Muscle of leg (tissue), 3 donors: ENCODE measurements at regions not wholly inside any gene's neighbourhood (a gene's known extent, or its start where the extent isn't known, plus 50 kb on each side); places are given as distances from the start of the nearest gene placed in this dataset.

Source experiments
- DNase-seq: peaks from one replicate; pipeline ENCODE4 v3.0.0; 2013
- H3K27ac ChIP-seq: one replicate; pipeline ENCODE4 v1.5.1; 2013; ENCODE audit warnings: mild to moderate bottlenecking, low read length, control low read depth
- H3K27me3 ChIP-seq: one replicate; pipeline ENCODE4 v1.6.1; 2013; ENCODE audit warnings: low read length; ENCODE audit not compliant: control insufficient read depth, insufficient read depth
- H3K36me3 ChIP-seq: one replicate; pipeline ENCODE4 v1.6.1; 2013; ENCODE audit warnings: low read length; ENCODE audit not compliant: control insufficient read depth, insufficient read depth
- H3K4me1 ChIP-seq: one replicate; pipeline ENCODE4 v1.6.1; 2013; ENCODE audit warnings: low read length; ENCODE audit not compliant: control insufficient read depth, insufficient read depth
- H3K4me3 ChIP-seq: one replicate; pipeline ENCODE4 v1.5.1; 2013; ENCODE audit warnings: low read length, control low read depth
- H3K9me3 ChIP-seq: replicated peaks from 2 replicates; pipeline ENCODE4 v1.6.1; 2013; ENCODE audit warnings: low read depth, low read length; ENCODE audit not compliant: control insufficient read depth
- WGBS: methylation state at CpG from one replicate; pipeline ENCODE4 v1.1.5; 2013; ENCODE audit warnings: missing lambda C conversion rate; ENCODE audit not compliant: insufficient coverage; 5-methylcytosine and 5-hydroxymethylcytosine counted together

DNA sequence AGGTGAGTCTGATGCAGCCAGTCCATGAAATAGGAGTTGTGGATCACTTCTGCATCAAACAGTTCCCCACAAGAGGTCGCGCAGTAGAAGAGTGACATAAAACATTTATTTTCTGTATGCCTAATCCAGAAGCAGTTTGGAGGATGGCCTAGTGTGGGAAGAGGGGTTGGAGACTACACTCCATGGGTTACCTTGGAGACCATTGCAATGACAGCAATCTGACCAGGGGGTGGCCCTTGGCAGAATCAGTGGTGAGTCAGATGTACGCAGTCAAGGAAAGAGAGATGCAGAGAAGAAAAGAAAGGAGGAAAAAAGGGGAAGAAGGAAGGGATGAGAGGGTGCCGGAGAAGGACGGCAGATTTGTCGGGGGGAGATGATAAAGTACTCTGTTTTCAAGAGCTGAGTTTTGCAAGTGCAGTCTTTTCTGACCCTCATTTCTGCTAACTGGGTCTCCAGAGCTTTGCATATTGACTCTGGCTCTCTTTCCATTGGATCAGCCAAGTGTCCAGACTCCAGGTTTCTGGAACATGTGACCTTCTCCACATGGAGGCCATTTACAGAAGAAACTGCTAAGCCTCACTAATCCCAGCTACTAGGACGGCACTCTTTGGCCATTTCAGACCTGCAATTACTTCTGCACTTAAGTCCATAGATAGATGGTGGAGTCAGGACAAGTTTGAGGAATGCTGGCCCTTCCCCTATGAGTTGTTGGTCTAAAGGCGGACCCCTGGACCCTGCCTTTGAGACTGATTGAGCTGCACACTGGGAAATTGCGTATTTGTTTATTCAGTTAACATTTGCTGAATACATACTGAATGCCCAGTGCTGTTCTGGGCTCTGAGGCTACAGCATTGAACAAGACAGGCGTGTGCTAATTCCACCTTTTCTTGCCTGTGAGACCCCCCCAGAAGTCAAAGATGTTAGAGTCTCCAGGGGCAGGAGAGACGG is 424.2 kb downstream of the BCL11B start:
- no peak overlapping the region for H3K4me3 ChIP-seq
- H3K9me3 ChIP-seq = no peaks in the 10 kb centered on the region
- H3K36me3 ChIP-seq = no peaks in the 10 kb centered on the region
- WGBS = 87% methylated on average over 6 of the region's 11 CpGs
- DNase-seq = peak; percentile 30
- H3K4me1 ChIP-seq = no peaks in the 10 kb centered on the region
- H3K27me3 ChIP-seq = no peaks in the 10 kb centered on the region
- H3K27ac ChIP-seq = no peak overlapping the region

DNA sequence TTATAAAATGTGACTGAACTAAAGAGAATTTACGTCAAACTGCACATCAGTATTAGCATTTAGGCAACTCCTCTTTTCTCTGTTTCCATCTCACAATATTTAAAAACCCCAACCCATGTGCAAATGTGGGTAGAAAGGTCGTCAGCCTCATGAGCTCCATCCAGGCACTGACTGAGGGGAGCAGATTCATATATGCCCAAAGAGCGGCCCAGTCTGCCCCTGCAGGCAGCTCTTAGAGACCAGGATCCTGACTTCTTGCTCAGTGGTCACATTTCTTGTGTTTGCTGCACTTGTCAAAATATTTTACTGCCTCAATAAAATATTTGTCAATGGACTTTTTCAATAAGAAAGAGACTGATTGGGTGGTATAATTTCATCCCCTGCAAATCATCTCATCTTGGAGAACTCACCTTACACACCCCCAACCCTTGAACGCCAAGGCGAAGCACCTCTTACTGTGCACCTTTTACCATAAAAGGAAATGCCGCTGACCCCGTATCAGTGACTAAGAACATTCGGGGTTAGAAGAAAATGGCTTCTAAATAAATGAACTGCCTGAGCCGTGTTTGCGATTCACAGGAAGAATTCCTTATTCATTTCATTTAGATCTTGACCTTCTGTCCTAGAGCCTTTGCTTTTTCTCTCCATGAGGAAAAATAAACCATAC is 418.8 kb downstream of the BCL11B start:
- 69% methylated on average over 7 of the region's 10 CpGs for WGBS
- Histone ChIP-seq H3K27me3 (no peaks in the 10 kb centered on the region), H3K27ac (no peak overlapping the region), H3K36me3 (no peaks in the 10 kb centered on the region), H3K9me3 (no peaks in the 10 kb centered on the region), H3K4me1 (no peaks in the 10 kb centered on the region), H3K4me3 (no peak overlapping the region)
- no peak for DNase-seq

DNA sequence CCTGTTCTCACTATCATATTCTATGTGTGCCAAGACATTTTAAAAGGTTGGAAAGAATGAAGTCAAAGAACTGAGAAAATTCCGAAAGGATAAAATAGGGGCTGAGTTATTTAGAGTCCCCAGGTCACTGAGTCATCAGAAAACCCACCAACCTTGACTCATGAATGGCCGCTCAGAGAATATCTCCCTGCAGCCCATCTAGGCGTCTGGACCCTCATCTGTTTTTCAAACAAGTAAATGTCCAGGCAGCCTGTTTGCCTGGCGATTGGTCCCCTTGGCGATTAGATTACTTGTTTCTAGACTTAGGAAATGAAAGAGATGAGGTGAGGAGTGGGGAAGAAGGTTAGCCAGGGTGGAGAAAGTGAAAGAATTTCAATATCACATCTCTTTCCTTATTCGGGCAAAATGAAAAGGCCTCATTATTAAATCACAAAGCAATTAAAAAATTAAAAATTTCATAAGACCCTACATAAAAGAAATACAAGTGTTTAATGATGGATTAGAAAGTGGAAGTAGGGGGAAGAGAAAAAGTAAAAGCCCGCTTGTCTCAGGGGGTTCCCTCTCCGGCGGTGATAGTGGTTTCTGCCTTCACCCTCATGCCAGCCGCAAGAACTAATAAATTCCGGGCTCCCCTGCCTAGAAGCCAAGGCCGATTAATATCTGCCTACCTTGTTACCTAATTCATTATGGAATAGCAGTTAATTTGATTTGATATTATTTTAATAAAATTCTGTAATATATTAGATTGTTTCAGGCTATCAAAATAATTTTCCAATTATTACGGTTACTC is 415.9 kb downstream of the BCL11B start:
- H3K27ac ChIP-seq = no peak overlapping the region
- no peaks in the 10 kb centered on the region for H3K9me3 ChIP-seq
- DNase-seq = no peak
- no peaks in the 10 kb centered on the region for H3K36me3 ChIP-seq
- no peak overlapping the region for H3K4me3 ChIP-seq
- peaks cover 5% of the 10 kb centered on the region for H3K4me1 ChIP-seq
- WGBS = 81% methylated on average over 3 of the region's 13 CpGs
- no peaks in the 10 kb centered on the region for H3K27me3 ChIP-seq

DNA sequence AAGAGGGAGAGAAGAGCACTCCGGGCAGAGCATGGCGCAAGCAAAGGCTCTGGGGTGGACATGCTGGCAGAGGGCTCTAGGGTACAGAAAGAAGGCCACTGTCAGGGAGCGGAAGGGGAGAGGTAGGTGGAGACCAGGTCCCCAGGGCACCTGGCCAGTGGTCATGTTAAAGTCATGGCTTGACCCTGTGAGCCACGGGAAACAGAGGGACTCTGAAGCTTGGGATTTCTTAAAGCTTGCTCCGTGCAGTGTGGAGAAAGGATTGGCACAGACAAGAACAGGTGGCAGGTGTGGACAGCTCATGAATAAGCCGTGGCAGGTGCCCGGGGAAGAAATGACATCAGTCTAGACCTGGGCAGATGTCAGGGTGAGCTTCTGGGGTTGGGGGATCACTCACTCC is 413.8 kb downstream of the BCL11B start:
- no peak for DNase-seq
- no peaks in the 10 kb centered on the region for H3K27me3 ChIP-seq
- H3K36me3 ChIP-seq = no peaks in the 10 kb centered on the region
- H3K4me3 ChIP-seq = no peak overlapping the region
- H3K9me3 ChIP-seq = no peaks in the 10 kb centered on the region
- 80% methylated on average over 7 of the region's 7 CpGs for WGBS
- H3K4me1 ChIP-seq = peaks cover 5% of the 10 kb centered on the region
- no peak overlapping the region for H3K27ac ChIP-seq

DNA sequence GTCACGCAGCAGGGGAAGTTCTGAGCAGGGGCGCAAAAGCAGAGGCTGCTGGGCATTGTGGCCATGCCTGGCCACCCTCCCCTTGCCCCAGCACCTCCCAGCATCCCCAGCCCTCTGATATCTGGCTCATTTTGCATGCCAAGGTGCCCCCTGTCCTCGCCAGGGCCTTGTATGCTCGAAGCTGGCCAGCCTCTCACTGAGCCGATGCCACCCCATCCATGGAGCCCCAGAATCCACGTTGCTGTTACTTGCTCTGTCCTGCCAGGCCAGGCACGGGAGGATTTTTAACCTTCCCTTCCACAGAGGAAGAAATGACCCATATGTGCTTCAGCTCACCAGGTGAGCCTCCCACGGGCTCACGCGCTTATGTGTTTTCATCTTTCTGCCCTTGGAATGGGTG is 413.4 kb downstream of the BCL11B start:
- H3K27ac ChIP-seq = no peak overlapping the region
- H3K4me3 ChIP-seq = no peak overlapping the region
- H3K9me3 ChIP-seq = no peaks in the 10 kb centered on the region
- H3K4me1 ChIP-seq = peaks cover 5% of the 10 kb centered on the region
- 82% methylated on average over 9 of the region's 10 CpGs for WGBS
- no peak for DNase-seq
- no peaks in the 10 kb centered on the region for H3K27me3 ChIP-seq
- H3K36me3 ChIP-seq = no peaks in the 10 kb centered on the region

DNA sequence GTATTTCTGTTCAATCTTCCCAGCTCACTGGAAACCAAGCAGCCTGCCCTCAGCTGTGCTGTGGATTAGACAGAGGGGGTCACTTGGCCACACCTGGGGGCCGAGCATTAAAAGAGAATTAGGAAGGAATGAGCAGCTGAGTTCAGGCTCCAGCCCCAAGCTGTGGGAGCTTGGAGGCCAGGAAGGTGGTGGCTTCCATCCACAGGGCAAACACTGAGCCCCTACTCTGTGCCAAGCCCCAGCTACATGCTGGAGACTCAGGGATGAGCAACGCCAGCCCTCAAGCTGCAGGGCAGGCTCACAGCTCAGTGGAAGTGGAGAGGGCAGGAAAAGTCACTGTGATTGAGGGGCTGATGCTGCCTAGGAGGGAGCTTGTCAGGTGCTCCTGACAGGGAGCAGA is 412.7 kb downstream of the BCL11B start:
- WGBS = 70% methylated on average over 2 of the region's 2 CpGs
- Histone ChIP-seq H3K9me3 (no peaks in the 10 kb centered on the region), H3K27me3 (no peaks in the 10 kb centered on the region), H3K27ac (no peak overlapping the region), H3K4me3 (no peak overlapping the region), H3K4me1 (peaks cover 5% of the 10 kb centered on the region), H3K36me3 (no peaks in the 10 kb centered on the region)
- DNase-seq = no peak

DNA sequence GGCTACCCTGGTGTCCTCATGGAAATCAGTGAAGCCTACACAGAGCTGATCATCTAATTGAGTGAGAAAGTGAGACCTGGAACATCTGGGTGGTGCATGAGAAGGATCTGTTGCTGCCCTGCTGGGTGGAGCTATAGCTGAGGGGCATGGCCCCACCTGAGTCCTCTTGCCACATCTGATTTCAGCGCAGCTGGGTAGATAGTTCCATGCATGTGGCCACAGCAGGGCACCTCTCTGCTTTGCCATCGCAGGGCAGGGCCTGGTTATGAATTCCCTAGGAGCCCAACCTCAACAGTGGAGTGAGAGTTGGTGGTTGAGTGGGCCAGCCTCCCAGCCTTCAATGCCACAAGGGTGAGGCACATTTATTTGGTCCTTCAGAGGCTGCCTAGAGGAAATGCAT is 407.8 kb downstream of the BCL11B start:
- Histone ChIP-seq H3K4me3 (no peak overlapping the region), H3K4me1 (peaks cover 4% of the 10 kb centered on the region), H3K27ac (no peak overlapping the region), H3K36me3 (no peaks in the 10 kb centered on the region), H3K27me3 (no peaks in the 10 kb centered on the region), H3K9me3 (no peaks in the 10 kb centered on the region)
- DNase-seq = no peak
- 72% methylated on average over 2 of the region's 2 CpGs for WGBS

DNA sequence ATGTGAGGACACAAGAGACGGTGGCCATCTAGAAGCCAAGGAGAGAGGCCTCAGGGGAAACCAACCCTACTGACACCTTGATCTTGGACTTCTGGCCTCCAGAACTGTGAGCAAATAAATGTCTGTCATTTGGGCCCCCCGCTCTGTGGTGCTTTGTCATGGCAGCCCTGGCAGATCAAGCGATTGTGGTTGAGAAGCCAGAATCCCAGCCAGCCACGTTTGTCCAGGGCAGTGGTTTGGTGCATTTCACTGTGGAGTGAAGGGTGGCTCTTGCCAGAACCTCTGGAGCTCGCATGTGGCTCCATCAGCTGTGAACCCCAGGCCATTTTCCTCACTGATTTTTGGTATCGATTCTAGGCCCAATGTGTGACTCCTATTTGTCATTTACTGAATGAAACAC is 404.9 kb downstream of the BCL11B start:
- no peaks in the 10 kb centered on the region for H3K27me3 ChIP-seq
- no peak overlapping the region for H3K4me3 ChIP-seq
- DNase-seq = no peak
- H3K9me3 ChIP-seq = no peaks in the 10 kb centered on the region
- no peaks in the 10 kb centered on the region for H3K36me3 ChIP-seq
- no peak overlapping the region for H3K27ac ChIP-seq
- 82% methylated on average over 6 of the region's 6 CpGs for WGBS
- H3K4me1 ChIP-seq = no peaks in the 10 kb centered on the region

DNA sequence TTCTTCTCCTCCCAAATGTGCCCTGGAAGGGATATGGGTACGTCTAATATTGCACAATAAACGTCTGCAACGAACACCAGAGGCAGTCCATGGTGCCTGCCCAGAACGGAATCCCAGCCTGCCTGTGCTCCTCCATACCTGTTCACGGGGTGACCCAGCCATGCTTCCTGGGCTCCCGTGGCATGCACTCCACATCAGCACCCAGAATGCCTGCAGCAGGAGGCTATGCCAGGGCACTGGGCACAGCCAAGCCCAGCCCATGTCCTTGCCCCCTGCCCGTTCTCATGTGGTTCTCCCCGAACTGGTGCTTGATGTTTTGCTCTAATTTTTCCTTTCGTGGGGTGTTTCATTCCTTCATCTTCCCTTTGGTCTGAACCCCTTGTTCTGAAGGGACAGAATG is 404.3 kb downstream of the BCL11B start:
- Histone ChIP-seq H3K4me1 (no peaks in the 10 kb centered on the region), H3K9me3 (no peaks in the 10 kb centered on the region), H3K27ac (no peak overlapping the region), H3K36me3 (no peaks in the 10 kb centered on the region), H3K4me3 (no peak overlapping the region), H3K27me3 (no peaks in the 10 kb centered on the region)
- 69% methylated on average over 5 of the region's 9 CpGs for WGBS
- no peak for DNase-seq

DNA sequence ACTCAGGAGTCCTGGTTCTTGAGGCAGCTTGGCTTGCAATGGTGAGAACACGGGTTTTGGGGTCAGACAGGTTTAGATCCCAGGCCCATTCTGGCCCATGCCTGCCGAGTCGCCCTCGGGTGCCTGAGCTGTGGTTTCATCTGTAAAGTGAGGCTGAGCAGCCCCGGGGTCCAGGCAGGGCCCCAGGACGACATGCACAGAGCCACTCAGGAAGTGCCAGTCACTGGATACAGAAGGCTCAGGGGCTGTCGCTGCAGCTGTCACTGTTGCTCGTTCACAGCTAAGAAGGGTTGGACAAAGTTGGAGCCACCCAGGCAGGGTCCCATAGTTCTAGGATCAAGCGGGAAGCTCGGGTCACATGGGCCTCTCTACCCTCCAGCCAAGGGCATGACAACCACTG is 403.1 kb downstream of the BCL11B start:
- H3K27me3 ChIP-seq = no peaks in the 10 kb centered on the region
- no peak overlapping the region for H3K4me3 ChIP-seq
- H3K9me3 ChIP-seq = no peaks in the 10 kb centered on the region
- WGBS = 54% methylated on average over 7 of the region's 10 CpGs
- H3K36me3 ChIP-seq = no peaks in the 10 kb centered on the region
- H3K4me1 ChIP-seq = no peaks in the 10 kb centered on the region
- peak; percentile 15 for DNase-seq
- no peak overlapping the region for H3K27ac ChIP-seq
